Neural progenitor cell (in vitro differentiated cells): ENCODE measurements at regions not wholly inside any gene's neighbourhood (a gene's known extent, or its start where the extent isn't known, plus 50 kb on each side); places are given as distances from the start of the nearest gene placed in this dataset.

Experiments used
- DNase-seq: peaks from one replicate; pipeline ENCODE4 v3.0.0-alpha.2; 2016; ENCODE audit warnings: low spot score
- H2AFZ ChIP-seq: fragments of 200-600 bp; sonication (generic); replicated peaks from 2 replicates; pipeline ENCODE4 v1.6.1; 2016; ENCODE audit warnings: antibody characterized with exemption
- H3F3A ChIP-seq: fragments of 200-600 bp; sonication (generic); 2 replicates; pipeline ENCODE4 v1.6.1; 2016; ENCODE audit warnings: antibody characterized with exemption, low read depth
- H3K27ac ChIP-seq: fragments of 200-600 bp; sonication (generic); 2 replicates; pipeline ENCODE4 v1.5.1; 2016; ENCODE audit warnings: mild to moderate bottlenecking
- H3K27me3 ChIP-seq: fragments of 200-600 bp; sonication (generic); 2 replicates; pipeline ENCODE4 v1.6.1; 2016; ENCODE audit warnings: mild to moderate bottlenecking, moderate library complexity
- H3K36me3 ChIP-seq: fragments of 200-600 bp; sonication (generic); 2 replicates; pipeline ENCODE4 v1.5.1; 2016
- H3K4me1 ChIP-seq: fragments of 200-600 bp; sonication (generic); 2 replicates; pipeline ENCODE4 v1.6.1; 2016; ENCODE audit warnings: mixed run types
- H3K4me2 ChIP-seq: fragments of 200-600 bp; sonication (generic); 2 replicates; pipeline ENCODE4 v1.6.1; 2016
- H3K4me3 ChIP-seq: fragments of 200-600 bp; sonication (generic); 2 replicates; pipeline ENCODE4 v1.5.1; 2016
- H3K79me2 ChIP-seq: fragments of 200-600 bp; sonication (generic); 2 replicates; pipeline ENCODE4 v1.6.1; 2016; ENCODE audit warnings: low read depth
- H3K9ac ChIP-seq: fragments of 200-600 bp; sonication (generic); 2 replicates; pipeline ENCODE4 v1.6.1; 2016
- H3K9me3 ChIP-seq: fragments of 200-600 bp; sonication (generic); 2 replicates; pipeline ENCODE4 v1.5.1; 2016; ENCODE audit warnings: low read depth
- H4K20me1 ChIP-seq: fragments of 200-600 bp; sonication (generic); 2 replicates; pipeline ENCODE4 v1.6.1; 2016; ENCODE audit warnings: low read depth
- H3K27ac Mint-ChIP-seq: 3 replicates; pipeline ENCODE4 v1.8.0; 2021; ENCODE audit warnings: mixed read lengths
- H3K27me3 Mint-ChIP-seq: 2 replicates; pipeline ENCODE4 v1.8.0; 2022; ENCODE audit warnings: low read depth, mild to moderate bottlenecking, inconsistent platforms, moderate library complexity, mixed read lengths; ENCODE audit not compliant: insufficient read depth
- H3K36me3 Mint-ChIP-seq: 3 replicates; pipeline ENCODE4 v1.8.0; 2021; ENCODE audit warnings: mixed read lengths
- H3K4me1 Mint-ChIP-seq: 3 replicates; pipeline ENCODE4 v1.8.0; 2021; ENCODE audit warnings: mixed read lengths
- H3K4me3 Mint-ChIP-seq: 3 replicates; pipeline ENCODE4 v1.8.0; 2021; ENCODE audit warnings: mild to moderate bottlenecking, moderate library complexity, mixed read lengths
- H3K9me3 Mint-ChIP-seq: 3 replicates; pipeline ENCODE4 v1.8.0; 2020; ENCODE audit warnings: mixed read lengths
- CTCF ChIP-seq: fragments of 200-600 bp; sonication (generic); IDR thresholded peaks from 2 replicates; pipeline ENCODE4 v1.5.1; 2017; ENCODE audit warnings: antibody characterized with exemption, mild to moderate bottlenecking
- EZH2 ChIP-seq: fragments of 200-600 bp; sonication (generic); IDR thresholded peaks from 2 replicates; pipeline ENCODE4 v1.6.1; 2017; ENCODE audit warnings: antibody characterized with exemption, mild to moderate bottlenecking, moderate library complexity
- EZH2phosphoT487 ChIP-seq: fragments of 200-600 bp; sonication (generic); IDR thresholded peaks from 2 replicates; pipeline ENCODE4 v1.6.1; 2017; ENCODE audit warnings: antibody characterized with exemption

DNA sequence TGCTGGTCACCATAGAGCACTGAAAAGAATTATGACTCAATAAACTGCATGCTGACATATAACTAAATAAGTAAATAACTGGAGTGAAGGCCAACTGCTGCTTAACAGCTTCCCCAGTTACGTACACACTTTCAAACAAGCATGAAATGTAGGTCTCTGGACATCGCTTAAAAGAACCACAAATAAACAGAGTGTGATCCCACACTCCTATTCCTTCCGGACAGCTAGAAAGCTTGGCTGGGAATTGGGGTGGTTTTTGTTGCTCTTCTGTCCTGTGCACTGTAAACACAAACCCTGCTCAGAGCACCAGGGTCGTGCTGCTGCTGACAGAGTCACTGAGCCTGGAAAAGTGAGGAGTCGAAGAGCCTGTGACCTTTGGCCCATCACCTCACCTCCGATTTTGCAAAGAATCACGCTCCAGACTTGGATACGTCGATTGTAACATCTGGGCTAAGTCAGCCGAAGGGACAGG, 162.7 kb upstream of the NT5C1B start:
- Histone ChIP-seq H3F3A (peaks cover 3% of the 10 kb centered on the region), H3K4me1 (no peaks in the 10 kb centered on the region), H3K36me3 (no peaks in the 10 kb centered on the region), H3K4me3 (no peak overlapping the region), H2AFZ (no peak overlapping the region), H3K9ac (no peak overlapping the region), H3K27me3 (peaks cover 38% of the 10 kb centered on the region), H3K27ac (no peak overlapping the region), H3K79me2 (no peaks in the 10 kb centered on the region), H3K9me3 (no peaks in the 10 kb centered on the region), H4K20me1 (no peaks in the 10 kb centered on the region), H3K4me2 (no peak overlapping the region)
- no peak overlapping the region for H3K27ac Mint-ChIP-seq
- H3K4me3 Mint-ChIP-seq = no peak overlapping the region
- TF ChIP-seq EZH2 = no peak
- no peak for TF ChIP-seq EZH2phosphoT487
- TF ChIP-seq CTCF = no peak
- no peak for DNase-seq
- no peaks in the 10 kb centered on the region for H3K4me1 Mint-ChIP-seq
- no peaks in the 10 kb centered on the region for H3K36me3 Mint-ChIP-seq
- no peaks in the 10 kb centered on the region for H3K27me3 Mint-ChIP-seq
- no peaks in the 10 kb centered on the region for H3K9me3 Mint-ChIP-seq

- no peak overlapping the region for H2AFZ ChIP-seq
- no peaks in the 10 kb centered on the region for H3K27me3 Mint-ChIP-seq
These were observed 161.5 kb upstream of the NT5C1B start for GRCh38 chr2:18750672-18751554.

DNA sequence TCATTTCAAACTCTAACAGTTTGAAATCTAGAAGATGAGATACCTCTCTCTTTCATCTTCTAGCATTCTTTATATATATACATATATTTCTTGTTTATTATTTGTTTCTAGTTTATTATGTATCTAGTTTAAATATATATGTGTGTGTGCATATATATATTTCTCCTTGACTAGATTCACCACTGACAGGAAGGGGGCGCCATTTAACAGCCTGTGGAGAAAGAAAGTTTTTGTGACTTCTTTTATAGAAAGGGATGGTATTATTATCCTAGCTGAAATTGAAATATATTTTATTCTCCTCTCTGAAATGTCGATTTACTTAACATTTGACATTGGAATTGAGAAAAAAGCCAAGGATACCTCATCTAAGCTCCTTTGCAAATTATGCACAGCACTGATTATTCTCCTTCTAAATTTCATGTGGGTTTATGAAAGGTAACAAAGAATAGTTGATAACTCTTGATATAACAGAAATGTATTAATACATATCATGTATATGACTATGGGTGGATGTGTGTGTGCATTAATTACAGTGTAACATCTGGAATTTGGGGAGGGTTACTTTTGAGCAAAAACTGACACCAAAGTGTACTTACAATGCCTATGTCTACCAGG, 160.7 kb upstream of the NT5C1B start:
- Histone ChIP-seq H3K4me2 (no peak overlapping the region), H4K20me1 (no peaks in the 10 kb centered on the region), H3K4me3 (no peak overlapping the region), H3F3A (peaks cover 3% of the 10 kb centered on the region), H3K36me3 (no peaks in the 10 kb centered on the region), H3K79me2 (no peaks in the 10 kb centered on the region), H3K4me1 (no peaks in the 10 kb centered on the region), H3K9ac (no peak overlapping the region), H3K27me3 (peaks cover 38% of the 10 kb centered on the region), H2AFZ (no peak overlapping the region), H3K9me3 (no peaks in the 10 kb centered on the region), H3K27ac (no peak overlapping the region)
- no peak overlapping the region for H3K27ac Mint-ChIP-seq
- no peaks in the 10 kb centered on the region for H3K9me3 Mint-ChIP-seq
- H3K4me3 Mint-ChIP-seq = no peak overlapping the region
- H3K4me1 Mint-ChIP-seq = no peaks in the 10 kb centered on the region
- no peaks in the 10 kb centered on the region for H3K36me3 Mint-ChIP-seq
- peak; percentile 56 for DNase-seq
- TF ChIP-seq EZH2 = no peak
- no peak for TF ChIP-seq EZH2phosphoT487
- TF ChIP-seq CTCF = peak; percentile 91
- H3K27me3 Mint-ChIP-seq = no peaks in the 10 kb centered on the region

More at GRCh38 chr2:18750672-18751554, 161.5 kb upstream of the NT5C1B start:
- no peak overlapping the region for H3K4me3 ChIP-seq
- H3K4me2 ChIP-seq = no peak overlapping the region
- H3K4me1 ChIP-seq = no peaks in the 10 kb centered on the region
- H3K27me3 ChIP-seq = peaks cover 38% of the 10 kb centered on the region
- no peaks in the 10 kb centered on the region for H3K9me3 ChIP-seq
- Mint-ChIP-seq H3K9me3 (no peaks in the 10 kb centered on the region), H3K4me1 (no peaks in the 10 kb centered on the region), H3K4me3 (no peak overlapping the region), H3K27ac (no peak overlapping the region), H3K36me3 (no peaks in the 10 kb centered on the region)
- H4K20me1 ChIP-seq = no peaks in the 10 kb centered on the region
- H3K79me2 ChIP-seq = no peaks in the 10 kb centered on the region
- TF ChIP-seq EZH2phosphoT487 = no peak
- no peak for TF ChIP-seq CTCF
- no peak for TF ChIP-seq EZH2
- H3K9ac ChIP-seq = no peak overlapping the region
- H3K36me3 ChIP-seq = no peaks in the 10 kb centered on the region
- no peak overlapping the region for H3K27ac ChIP-seq
- DNase-seq = no peak
- H3F3A ChIP-seq = peaks cover 3% of the 10 kb centered on the region
